ENCODE measurements at regions not wholly inside any gene's neighbourhood (a gene's known extent, or its start where the extent isn't known, plus 50 kb on each side); places are given as distances from the start of the nearest gene placed in this dataset.
"Not testable (repeated sequence)": the region's sequence is repeated elsewhere in the genome, so short reads cannot be mapped to it uniquely, and the experiment has no call there.

DNA sequence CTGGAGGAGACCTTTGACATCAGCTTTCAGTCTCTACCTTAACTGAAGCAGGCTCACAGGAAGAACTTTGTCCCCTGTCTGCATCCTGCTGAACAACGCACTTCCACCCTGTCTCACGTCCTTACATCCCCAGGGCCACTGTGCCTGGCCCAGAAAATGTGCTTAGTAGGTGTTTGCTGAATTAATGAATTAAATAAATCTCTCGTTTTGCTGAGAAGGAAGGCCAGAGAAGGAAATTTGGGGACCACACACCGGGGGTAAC is 54.3 kb upstream of the CREB3L1 start:
- DNase-seq: no peak

GRCh38 chr11:46222490-46223251 is 54.8 kb upstream of the CREB3L1 start:
- peak; percentile 3 for DNase-seq

DNA sequence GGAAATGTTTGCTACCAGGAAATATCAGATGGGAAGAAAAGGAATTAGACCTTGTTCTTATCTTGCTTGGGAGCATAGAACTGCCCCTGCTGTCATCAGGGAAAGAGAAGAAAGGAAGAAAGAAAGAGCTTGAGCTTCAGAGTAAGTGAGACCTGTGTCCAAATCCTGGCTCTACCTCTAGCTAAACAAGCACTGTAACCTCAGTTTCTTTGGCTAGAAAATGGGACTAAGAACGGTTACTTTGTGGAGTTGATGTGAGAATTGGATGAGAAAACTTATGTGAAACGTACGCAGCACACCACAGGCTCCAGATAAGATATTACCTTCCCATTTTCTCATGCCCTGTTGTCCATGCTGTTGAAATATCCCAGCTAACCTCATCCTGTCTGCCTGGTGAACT is 57.1 kb upstream of the CREB3L1 start:
- no peak for DNase-seq

GRCh38 chr11:46216765-46217089 is 60.7 kb upstream of the CREB3L1 start:
- no peak for DNase-seq

DNA sequence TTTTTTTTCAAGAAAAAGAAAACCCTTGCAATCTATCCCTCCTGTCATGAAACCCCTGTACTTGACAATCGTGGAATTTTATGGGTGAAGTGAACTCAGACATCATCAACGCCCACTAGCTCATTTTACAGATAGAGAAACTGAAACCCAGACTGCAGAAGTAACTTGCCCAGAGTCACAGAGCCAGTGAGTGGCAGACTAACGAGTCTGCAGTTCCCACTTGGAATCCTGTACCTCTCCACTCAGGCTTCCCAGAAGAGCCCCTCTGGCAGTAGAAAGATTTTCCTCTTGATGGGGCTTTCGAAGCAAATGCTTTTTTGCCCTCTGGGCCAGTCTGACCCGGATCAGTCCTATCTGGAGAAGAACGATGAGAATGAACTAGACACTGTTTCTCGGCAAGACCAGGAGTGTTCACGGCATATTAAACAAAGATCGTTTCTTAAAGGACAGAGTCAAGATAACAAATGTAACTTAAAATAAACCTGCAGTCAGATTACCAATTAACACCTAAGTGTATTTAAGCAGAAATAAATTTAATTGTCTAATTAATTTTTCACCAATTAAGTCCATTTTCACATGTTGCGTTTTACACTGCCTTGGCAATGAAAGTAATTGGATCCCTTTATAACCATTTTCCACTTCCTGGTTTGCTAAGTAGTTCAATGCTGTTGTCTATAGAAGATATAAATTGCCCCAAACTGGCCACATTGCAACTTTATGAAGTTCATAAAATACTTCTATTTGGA is 61.3 kb upstream of the CREB3L1 start:
- no peak for DNase-seq

- no peak for DNase-seq
Measured at GRCh38 chr11:46215208-46215931, 62.1 kb upstream of the CREB3L1 start.

DNA sequence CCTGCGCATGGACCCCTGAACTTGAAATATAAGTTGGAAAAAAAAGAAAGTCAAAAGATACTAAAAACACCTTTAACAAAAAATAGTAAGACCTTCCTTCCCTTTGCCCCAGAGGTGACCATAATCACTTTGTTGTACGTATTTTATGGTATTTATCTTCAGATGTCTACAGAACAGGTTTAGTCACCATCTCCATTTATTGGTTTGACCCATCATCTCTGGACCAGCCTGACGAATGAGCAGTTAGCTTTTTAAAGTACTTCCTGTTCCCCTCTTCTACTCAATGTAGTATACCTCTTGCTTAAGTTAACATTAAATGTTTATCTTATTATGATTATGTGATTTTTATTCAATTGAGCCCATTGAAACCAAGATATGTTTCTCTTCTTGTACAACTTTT is 64.7 kb upstream of the CREB3L1 start:
- no peak for DNase-seq

DNA sequence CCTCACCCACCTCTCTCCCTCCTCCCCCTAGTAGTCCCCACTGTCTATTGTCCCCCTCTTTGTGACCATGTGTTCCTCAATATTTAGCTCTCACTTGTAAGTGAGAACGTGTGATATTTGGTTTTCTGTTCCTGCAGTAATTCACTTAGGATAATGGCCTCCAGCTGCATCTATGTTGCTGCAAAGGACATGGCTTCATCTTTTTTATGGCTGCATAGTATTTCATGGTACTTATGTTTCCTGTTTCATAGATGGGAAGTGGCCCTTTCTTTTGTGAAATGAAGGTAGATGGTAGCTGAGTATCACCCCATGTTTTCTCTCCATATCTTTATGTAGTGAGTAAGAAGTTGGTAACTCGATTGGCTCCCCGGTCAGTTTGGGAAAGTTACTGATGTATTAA is 66.6 kb upstream of the CREB3L1 start:
- no peak for DNase-seq

- no peak for DNase-seq
Measured at GRCh38 chr11:46210133-46210636, 67.3 kb upstream of the CREB3L1 start.

GRCh38 chr11:46209624-46210023 is 67.8 kb upstream of the CREB3L1 start:
- not testable (repeated sequence) for DNase-seq

GRCh38 chr11:46208803-46209202 is 68.7 kb upstream of the CREB3L1 start:
- no peak for DNase-seq

- DNase-seq: no peak
Measured at GRCh38 chr11:46207270-46207669, 70.2 kb upstream of the CREB3L1 start.

- DNase-seq: not testable (repeated sequence)
Measured at GRCh38 chr11:46204415-46204814, 73.0 kb upstream of the CREB3L1 start.

DNA sequence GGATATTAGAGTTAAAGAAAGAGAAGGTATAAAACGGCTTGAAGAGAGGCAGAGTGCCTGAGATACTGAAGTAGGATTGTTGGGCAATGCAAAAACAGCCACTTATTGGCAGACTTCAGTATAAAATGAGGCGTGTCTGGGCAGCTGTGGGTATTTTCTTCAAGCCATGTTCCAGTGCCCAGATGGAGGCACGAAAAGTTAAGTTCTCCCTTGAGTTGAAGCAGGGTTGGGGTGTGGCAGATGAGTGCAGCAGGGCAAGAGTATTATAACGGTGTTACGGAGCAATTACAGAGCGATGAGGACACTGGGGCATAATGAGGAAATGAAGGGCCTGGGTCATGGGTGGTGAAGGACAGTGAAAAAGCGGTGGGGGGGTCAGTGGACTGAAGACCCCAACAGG is 73.7 kb upstream of the CREB3L1 start:
- DNase-seq: no peak

- DNase-seq: no peak
Measured at GRCh38 chr11:46202696-46203391, 74.6 kb upstream of the CREB3L1 start.

GRCh38 chr11:46202149-46202548 is 75.3 kb upstream of the CREB3L1 start:
- no peak for DNase-seq

DNA sequence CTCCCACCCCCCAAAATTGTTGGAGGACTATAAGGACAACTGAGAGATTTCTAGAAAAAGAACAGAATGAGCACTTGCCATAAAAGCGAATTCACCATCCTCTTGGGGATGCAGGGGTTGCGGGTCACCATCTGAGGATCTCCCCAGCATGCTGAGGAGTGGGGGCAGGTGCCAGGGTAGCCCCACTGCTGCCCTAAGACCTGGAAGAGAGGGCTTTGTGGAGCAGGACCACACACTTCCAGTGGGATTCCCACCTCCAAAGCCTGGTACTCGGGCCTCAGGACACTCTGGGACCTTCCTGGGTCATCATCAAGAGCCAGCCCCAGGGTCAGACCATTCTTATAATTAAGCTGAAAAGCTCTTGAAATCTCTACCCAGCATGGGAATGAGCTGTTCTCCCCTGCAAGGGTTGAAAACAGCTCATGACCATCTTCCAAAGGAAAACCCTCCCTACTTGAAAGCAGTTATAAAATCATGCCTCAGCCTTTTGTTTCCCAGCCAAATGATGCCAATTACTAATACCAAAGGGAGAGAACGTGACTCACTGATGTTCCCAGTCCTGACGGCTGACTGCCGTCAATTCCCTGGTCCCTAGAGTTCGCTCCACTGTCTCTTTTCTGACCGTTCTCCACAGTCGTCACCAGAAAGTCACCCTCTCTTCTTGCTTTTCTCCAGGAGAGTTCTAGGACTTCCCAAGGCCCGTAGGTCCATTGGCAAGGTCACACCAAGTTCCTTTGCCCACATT is 76.8 kb upstream of the CREB3L1 start:
- no peak for DNase-seq

GRCh38 chr11:46198245-46199240 is 77.3 kb upstream of the PHF21A start:
- DNase-seq: no peak

DNA sequence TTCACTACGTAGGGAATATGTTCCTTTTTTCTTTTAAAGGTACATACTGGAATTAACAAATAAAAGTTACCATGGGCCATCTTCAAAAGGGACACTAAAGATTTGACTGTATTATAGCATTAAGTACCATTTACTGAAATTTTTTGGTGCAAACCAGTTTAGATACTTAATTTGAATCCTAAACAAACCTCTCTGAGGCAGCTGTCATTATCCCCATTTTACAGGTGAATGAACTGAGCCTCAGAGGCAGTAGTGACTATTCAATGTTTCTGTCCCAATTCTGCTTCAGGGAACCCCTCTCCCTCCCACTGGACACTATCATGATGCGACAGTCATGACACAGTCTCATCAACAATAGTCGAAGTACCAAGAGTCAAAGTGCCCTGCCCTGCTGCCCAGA is 76.2 kb upstream of the PHF21A start:
- no peak for DNase-seq

DNA sequence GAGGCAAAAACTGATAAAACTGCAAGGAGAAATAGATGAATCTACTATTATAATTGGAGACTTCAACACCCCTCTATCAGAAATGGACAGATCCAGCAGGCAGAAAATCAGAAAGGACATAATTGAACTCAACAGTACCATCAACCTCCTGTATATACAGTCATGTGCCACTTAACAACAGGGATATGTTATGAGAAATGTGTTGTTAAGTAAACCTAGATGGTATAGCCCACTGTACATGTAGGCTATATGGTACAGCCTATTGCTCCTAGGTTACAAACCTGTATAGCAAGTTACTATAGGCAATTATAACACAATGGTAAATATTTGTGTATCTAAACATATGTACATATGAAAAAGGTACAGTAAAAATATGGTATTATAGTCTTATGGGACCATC is 66.8 kb upstream of the PHF21A start:
- no peak for DNase-seq

DNA sequence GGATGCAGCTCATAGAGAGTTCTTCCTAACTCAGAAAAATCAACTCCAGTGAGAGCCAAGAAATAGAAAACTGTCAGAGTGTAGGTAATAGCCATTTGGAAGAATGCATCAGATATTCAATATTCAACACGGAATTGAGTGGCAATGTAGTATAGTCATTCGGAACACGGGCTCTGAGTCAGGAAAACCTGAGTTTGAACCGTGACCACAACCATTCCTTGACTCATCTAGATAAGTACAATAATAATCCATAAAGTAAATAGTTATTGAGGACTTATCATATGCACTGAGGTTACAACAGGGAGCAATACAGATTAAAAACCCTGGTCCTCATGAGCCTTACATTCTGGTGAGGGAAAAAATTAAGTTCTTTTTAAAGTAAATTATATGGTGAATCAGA is 62.6 kb upstream of the PHF21A start:
- no peak for DNase-seq

All from COR-L47 (cell line).